B cell (primary cell): ENCODE measurements at regions not wholly inside any gene's neighbourhood (a gene's known extent, or its start where the extent isn't known, plus 50 kb on each side); places are given as distances from the start of the nearest gene placed in this dataset.

Experiments
- CTCF ChIP-seq: fragments of 200-600 bp; IDR thresholded peaks from one replicate; pipeline ENCODE4 v1.8.0; 2022; ENCODE audit warnings: antibody characterized with exemption, mild to moderate bottlenecking
- EZH2 ChIP-seq: IDR thresholded peaks from 2 replicates; pipeline ENCODE4 v1.6.1; 2012; ENCODE audit warnings: borderline replicate concordance, low read depth, mild to moderate bottlenecking, moderate library complexity, low read length; ENCODE audit not compliant: insufficient read depth, poor library complexity, severe bottlenecking

- no peak for TF ChIP-seq CTCF
- TF ChIP-seq EZH2, result no peak
Measured at GRCh38 chr2:136225950-136226835, 108.2 kb upstream of the CXCR4 start.
